ENCODE measurements at regions not wholly inside any gene's neighbourhood (a gene's known extent, or its start where the extent isn't known, plus 50 kb on each side); places are given as distances from the start of the nearest gene placed in this dataset.
A peak's percentile ranks its signal among the peaks of the same experiment; 100 is the strongest.

DNA sequence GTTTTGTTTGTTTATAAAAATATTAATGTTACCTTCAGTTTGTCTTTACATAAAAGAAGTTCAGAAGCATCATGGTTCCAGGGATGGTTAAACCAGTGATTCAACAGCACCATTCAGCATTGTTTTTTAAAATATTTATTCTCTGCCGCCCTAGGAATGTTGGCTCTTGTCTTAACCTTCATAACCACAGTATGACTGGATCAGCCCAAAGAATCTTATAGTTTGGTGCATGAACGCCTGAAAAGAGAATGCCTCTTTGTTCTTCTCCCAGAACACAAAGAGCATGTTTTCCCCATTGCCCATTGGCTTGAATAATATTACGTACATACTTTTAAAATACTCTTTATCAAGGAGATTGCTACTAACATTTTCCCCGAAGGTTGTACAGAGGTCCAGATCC lies 413.4 kb downstream of the ANXA1 start:
- TF ChIP-seq, protein P1, sequence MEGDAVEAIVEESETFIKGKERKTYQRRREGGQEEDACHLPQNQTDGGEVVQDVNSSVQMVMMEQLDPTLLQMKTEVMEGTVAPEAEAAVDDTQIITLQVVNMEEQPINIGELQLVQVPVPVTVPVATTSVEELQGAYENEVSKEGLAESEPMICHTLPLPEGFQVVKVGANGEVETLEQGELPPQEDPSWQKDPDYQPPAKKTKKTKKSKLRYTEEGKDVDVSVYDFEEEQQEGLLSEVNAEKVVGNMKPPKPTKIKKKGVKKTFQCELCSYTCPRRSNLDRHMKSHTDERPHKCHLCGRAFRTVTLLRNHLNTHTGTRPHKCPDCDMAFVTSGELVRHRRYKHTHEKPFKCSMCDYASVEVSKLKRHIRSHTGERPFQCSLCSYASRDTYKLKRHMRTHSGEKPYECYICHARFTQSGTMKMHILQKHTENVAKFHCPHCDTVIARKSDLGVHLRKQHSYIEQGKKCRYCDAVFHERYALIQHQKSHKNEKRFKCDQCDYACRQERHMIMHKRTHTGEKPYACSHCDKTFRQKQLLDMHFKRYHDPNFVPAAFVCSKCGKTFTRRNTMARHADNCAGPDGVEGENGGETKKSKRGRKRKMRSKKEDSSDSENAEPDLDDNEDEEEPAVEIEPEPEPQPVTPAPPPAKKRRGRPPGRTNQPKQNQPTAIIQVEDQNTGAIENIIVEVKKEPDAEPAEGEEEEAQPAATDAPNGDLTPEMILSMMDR (IDR thresholded peaks at IDR 0.05; ENCODE audit: borderline replicate concordance, control extremely low read depth, extremely low read depth, insufficient read depth, missing control alignments) = no peak
- no peak for DNase-seq (ENCODE audit: low spot score)
- in situ Hi-C loops (cut with MboI; ENCODE audit: low sequenced_read_pairs, unreplicated experiment) = no loop called here

DNA sequence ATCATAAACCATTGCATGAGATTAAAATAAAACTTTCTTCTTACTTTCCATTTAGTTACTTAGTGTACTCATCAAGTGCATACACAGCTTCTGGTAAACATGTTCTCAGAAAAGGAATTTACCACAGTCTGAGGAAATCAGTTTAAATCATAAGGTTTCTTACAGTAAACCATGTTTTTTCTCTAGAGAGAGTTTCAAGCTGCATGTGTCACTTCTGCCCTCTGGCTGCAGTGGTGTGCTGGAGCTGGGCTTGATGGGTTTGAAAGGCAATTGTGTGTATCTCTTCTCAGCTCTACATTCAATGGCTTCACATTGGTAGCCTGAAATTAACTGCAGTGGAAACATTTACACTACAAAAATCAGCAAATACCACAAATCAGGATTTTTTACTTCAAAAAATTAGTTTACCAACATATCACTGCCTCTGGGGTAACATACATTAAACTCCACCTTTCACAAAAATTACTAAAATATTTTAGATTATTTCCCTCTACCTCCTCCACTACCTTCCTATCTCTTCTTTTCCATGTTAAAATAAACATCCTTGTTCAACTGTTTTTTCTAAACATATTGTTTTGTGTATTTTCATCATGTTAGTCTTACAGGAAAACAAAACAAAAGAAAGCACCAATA lies 414.3 kb downstream of the ANXA1 start:
- TF ChIP-seq, protein P1 (IDR thresholded peaks at IDR 0.05; ENCODE audit: borderline replicate concordance, control extremely low read depth, extremely low read depth, insufficient read depth, missing control alignments) = peak; percentile 35

DNA sequence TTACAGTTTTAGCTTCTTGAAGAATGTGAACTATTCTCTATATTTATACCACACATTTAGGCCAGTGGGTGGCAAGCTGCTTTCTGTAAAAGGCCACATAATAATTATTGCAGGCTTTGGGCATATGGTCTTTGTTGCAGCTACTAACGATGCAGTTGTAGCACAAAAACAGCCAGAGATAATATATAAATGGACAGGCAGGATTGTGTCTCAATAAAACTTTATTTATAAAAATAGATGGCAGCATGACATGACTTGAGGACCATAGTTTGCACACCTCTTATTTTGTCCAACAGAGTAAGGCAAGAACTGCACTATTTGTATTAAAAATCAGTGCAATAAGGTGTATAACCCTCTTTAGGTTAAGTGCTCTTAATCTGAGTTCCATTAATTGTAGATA lies 415.0 kb downstream of the ANXA1 start:
- DNase-seq (ENCODE audit: low spot score) = no peak
- TF ChIP-seq, protein P1 (IDR thresholded peaks at IDR 0.05; ENCODE audit: borderline replicate concordance, control extremely low read depth, extremely low read depth, insufficient read depth, missing control alignments) = no peak
- in situ Hi-C loops (cut with MboI; ENCODE audit: low sequenced_read_pairs, unreplicated experiment) = no loop called here

More for the DNA sequence above, 414.3 kb downstream of the ANXA1 start:
- DNase-seq (ENCODE audit: low spot score) = no peak
- in situ Hi-C loops (cut with MboI; ENCODE audit: low sequenced_read_pairs, unreplicated experiment) = no loop called here

DNA sequence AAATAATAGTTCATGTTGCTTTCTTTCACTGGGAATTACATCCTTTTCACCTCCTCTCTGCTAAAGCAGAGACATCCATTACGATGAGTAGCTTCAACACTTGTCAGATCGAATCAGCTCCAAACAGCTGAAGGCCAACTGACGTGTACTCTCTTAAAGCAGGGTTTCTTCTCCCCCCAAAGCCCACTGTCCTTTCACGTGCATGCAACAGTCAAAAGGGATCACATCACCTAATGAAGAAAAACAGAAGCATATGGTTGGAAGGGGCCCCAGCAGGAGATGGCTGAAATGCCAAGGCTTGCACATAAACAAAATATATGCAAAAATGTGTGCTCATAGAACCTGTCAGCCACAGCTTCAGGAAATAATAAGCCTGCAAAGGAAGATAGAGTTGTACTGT lies 421.6 kb downstream of the ANXA1 start:
- in situ Hi-C loops (cut with MboI; ENCODE audit: low sequenced_read_pairs, unreplicated experiment) = no loop called here
- TF ChIP-seq, protein P1 (IDR thresholded peaks at IDR 0.05; ENCODE audit: borderline replicate concordance, control extremely low read depth, extremely low read depth, insufficient read depth, missing control alignments) = no peak
- no peak for DNase-seq (ENCODE audit: low spot score)

DNA sequence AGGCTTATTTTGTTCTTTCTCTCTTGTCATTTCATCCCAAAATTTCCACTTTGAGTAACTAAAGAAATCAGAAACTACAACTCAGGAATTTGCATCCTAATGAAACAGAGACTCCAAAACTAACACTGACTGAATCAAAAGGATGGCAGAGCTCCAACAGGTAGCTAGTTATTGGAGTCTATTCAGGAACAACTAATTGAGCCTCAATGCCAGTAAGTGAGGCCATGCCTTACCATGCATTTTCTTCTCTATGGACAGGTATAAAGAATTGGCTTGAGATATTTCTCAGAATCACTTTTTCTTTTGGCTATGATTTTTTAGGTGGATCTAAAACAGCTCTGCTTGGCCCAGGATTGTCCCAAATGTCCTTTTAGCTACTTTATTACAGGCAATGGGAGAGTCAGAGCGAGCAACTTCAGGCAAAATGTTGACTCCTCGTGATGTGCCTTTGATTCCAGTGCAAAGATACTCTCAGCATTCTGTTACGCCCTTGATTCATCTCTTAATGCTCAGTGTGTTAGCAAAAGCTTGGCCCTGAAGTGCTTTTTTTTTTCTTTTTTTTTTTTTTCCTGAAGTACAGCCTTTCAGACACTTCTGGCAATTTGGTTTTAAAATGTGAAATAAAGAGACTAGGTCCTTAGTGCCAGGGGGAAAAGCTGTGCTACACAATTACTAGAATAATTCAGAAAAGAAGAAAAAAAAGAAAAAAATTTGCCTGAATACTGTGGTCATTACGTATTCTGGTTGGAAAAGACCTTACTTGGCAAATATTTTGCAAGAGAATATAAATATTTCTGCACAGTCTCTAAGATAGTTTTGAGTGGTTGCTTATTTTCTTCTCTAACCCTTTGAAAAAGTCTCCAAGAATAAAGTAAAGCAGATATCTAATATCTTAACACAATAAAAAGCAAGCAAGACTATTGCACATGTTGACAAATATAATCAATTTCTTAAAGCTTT lies 423.7 kb downstream of the ANXA1 start:
- DNase-seq (ENCODE audit: low spot score) = no peak
- in situ Hi-C loops (cut with MboI; ENCODE audit: low sequenced_read_pairs, unreplicated experiment) = no loop called here
- TF ChIP-seq, protein P1 (IDR thresholded peaks at IDR 0.05; ENCODE audit: borderline replicate concordance, control extremely low read depth, extremely low read depth, insufficient read depth, missing control alignments) = no peak

DNA sequence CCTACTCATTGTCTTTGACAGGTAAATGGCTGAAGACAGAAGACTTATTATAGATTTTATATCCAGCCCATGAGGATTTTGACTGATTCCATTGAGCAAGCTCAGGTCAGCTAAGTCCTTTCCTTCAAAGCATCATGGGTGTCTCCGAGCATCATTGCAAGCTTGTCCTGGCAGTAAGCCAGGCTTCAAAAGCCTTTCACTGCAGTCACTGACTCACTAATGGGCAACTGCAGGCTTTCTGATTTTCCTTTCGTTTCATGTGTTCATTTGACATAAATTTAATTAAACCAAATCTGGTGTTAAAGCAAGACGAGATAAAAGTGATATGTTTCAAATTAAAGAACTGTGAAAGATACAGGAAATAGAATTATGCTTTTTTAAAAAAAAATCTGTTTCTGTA lies 426.2 kb downstream of the ANXA1 start:
- in situ Hi-C loops (cut with MboI; ENCODE audit: low sequenced_read_pairs, unreplicated experiment) = no loop called here
- TF ChIP-seq, protein P1 (IDR thresholded peaks at IDR 0.05; ENCODE audit: borderline replicate concordance, control extremely low read depth, extremely low read depth, insufficient read depth, missing control alignments) = no peak
- DNase-seq (ENCODE audit: low spot score) = no peak
